Caco-2 (cell line): ENCODE measurements at regions not wholly inside any gene's neighbourhood (a gene's known extent, or its start where the extent isn't known, plus 50 kb on each side); places are given as distances from the start of the nearest gene placed in this dataset.

Experiments used
- BruUV-seq: library from RNA; stranded (reverse); fragments of 400-500 nt; replicated peaks from 2 replicates; lab custom pipeline; 2021; lab: Mats Ljungman, UMichigan
- CTCF ChIA-PET: fragments of 300-600 bp; sonication (Branson Sonifier 250); formaldehyde crosslinking; loops from one replicate; lab custom pipeline; 2022; ENCODE audit warnings: antibody characterized with exemption; lab: Charles Lee
- POLR2A ChIA-PET: fragments of 300-600 bp; sonication (Branson Sonifier 250); formaldehyde crosslinking; loops from one replicate; lab custom pipeline; 2022; ENCODE audit warnings: antibody characterized with exemption; lab: Charles Lee
- DNase-seq, 2 experiments: peaks; one replicate each; pipeline versions ENCODE4 v3.0.0 to v3.0.0-alpha.2; 2020 to 2022
- H3K27me3 ChIP-seq: replicated peaks from 2 replicates; pipeline ENCODE4 v1.6.0; 2011; ENCODE audit warnings: low read length; ENCODE audit not compliant: control insufficient read depth, insufficient read depth
- H3K36me3 ChIP-seq: 2 replicates; pipeline ENCODE4 v1.5.1; 2011; ENCODE audit warnings: low read length; ENCODE audit not compliant: control insufficient read depth, insufficient read depth
- H3K4me1 ChIP-seq: fragments of 250-450 bp; sonication (Bioruptor Pico); 2 replicates; pipeline ENCODE4 v1.5.1; 2020; ENCODE audit warnings: mild to moderate bottlenecking
- H3K4me3 ChIP-seq: 2 replicates; pipeline ENCODE4 v1.5.1; 2011; ENCODE audit warnings: low read depth, mild to moderate bottlenecking, control low read depth, low read length
- H3K9me3 ChIP-seq: fragments of 250-450 bp; sonication (Bioruptor Pico); 2 replicates; pipeline ENCODE4 v1.5.1; 2020; ENCODE audit warnings: mild to moderate bottlenecking, moderate library complexity
- H3K27ac Mint-ChIP-seq: one replicate; pipeline ENCODE4 v1.8.0; 2022; ENCODE audit warnings: mixed read lengths; ENCODE audit not compliant: unreplicated experiment
- H3K27me3 Mint-ChIP-seq: one replicate; pipeline ENCODE4 v1.8.0; 2022; ENCODE audit warnings: mixed read lengths; ENCODE audit not compliant: insufficient read depth, unreplicated experiment
- H3K36me3 Mint-ChIP-seq: one replicate; pipeline ENCODE4 v1.8.0; 2022; ENCODE audit warnings: mild to moderate bottlenecking, mixed read lengths; ENCODE audit not compliant: insufficient read depth, unreplicated experiment
- H3K4me1 Mint-ChIP-seq: one replicate; pipeline ENCODE4 v1.8.0; 2022; ENCODE audit warnings: low read depth, mixed read lengths; ENCODE audit not compliant: unreplicated experiment
- H3K4me3 Mint-ChIP-seq: one replicate; pipeline ENCODE4 v1.8.0; 2022; ENCODE audit warnings: mild to moderate bottlenecking, moderate library complexity, mixed read lengths; ENCODE audit not compliant: unreplicated experiment
- H3K9me3 Mint-ChIP-seq: one replicate; pipeline ENCODE4 v1.8.0; 2022; ENCODE audit warnings: mixed read lengths; ENCODE audit not compliant: unreplicated experiment
- intact Hi-C: fragments of 100-400 bp; cut with micrococcal nuclease; formaldehyde crosslinking; loops from one replicate; pipeline ENCODE4 v1.10.0; 2022; ENCODE audit not compliant: unreplicated experiment
- TF ChIP-seq, protein P1 (sequence below), 2 experiments: fragments of 200-600 bp in 1 of 2; IDR thresholded peaks; 1 replicate in 1 of 2; 2 replicates in 1 of 2; pipeline versions ENCODE4 v1.5.1 to v1.8.0; 2011 to 2022; ENCODE audit warnings: antibody characterized with exemption in 1 of 2, control low read depth in 1 of 2, inconsistent platforms in 1 of 2, low read depth in 1 of 2, low read length in 1 of 2, mild to moderate bottlenecking in 1 of 2, moderate library complexity in 1 of 2; ENCODE audit not compliant: insufficient read depth in 1 of 2, severe bottlenecking in 1 of 2, unreplicated experiment in 1 of 2

DNA sequence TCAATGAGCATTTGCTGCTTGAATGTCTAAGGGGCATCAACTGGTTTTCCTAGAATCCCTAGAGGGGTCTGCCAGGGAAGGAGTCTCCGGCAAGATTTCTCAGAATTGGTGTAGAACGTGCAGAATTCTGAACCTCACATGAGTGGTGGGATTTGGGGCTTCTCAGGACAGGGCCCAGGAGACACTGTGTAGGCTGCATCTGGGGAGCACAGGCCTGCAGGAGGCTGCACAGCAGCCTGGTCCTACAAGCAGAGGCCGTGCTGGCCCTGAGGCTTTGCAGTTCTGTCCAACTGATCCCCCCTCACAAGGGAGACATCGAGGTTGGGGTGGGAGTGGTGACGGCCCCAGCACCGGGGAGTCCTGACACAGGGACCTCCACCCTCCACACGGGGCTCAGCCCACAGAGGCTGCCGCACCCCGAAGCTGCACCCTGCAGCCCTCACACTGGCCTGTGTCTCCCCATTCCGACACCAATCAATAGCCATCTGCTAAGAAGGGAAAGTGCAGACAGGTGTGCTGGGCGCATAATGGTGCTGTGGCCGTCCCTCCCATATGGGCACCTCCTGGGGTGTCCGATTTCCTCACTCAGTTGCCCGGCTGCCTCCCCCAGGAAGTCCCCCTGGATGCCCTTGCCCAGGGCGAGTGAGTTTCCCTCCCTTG is 688.1 kb downstream of the BRD1 start:
- Histone ChIP-seq H3K4me3 (no peak overlapping the region), H3K36me3 (no peaks in the 10 kb centered on the region), H3K27me3 (no peaks in the 10 kb centered on the region), H3K9me3 (no peaks in the 10 kb centered on the region), H3K4me1 (no peaks in the 10 kb centered on the region)
- H3K36me3 Mint-ChIP-seq: no peaks in the 10 kb centered on the region
- CTCF ChIA-PET: no interaction called here
- no peak overlapping the region for H3K27ac Mint-ChIP-seq
- H3K4me3 Mint-ChIP-seq: no peak overlapping the region
- no peak for DNase-seq
- peaks cover 23% of the 10 kb centered on the region for H3K27me3 Mint-ChIP-seq
- no peaks in the 10 kb centered on the region for H3K4me1 Mint-ChIP-seq
- intact Hi-C loops: no loop called here
- POLR2A ChIA-PET: no interaction called here
- H3K9me3 Mint-ChIP-seq: peaks cover 3% of the 10 kb centered on the region
- BruUV-seq: no TSS peak
- TF ChIP-seq, protein P1, sequence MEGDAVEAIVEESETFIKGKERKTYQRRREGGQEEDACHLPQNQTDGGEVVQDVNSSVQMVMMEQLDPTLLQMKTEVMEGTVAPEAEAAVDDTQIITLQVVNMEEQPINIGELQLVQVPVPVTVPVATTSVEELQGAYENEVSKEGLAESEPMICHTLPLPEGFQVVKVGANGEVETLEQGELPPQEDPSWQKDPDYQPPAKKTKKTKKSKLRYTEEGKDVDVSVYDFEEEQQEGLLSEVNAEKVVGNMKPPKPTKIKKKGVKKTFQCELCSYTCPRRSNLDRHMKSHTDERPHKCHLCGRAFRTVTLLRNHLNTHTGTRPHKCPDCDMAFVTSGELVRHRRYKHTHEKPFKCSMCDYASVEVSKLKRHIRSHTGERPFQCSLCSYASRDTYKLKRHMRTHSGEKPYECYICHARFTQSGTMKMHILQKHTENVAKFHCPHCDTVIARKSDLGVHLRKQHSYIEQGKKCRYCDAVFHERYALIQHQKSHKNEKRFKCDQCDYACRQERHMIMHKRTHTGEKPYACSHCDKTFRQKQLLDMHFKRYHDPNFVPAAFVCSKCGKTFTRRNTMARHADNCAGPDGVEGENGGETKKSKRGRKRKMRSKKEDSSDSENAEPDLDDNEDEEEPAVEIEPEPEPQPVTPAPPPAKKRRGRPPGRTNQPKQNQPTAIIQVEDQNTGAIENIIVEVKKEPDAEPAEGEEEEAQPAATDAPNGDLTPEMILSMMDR (IDR thresholded peaks at IDR 0.05; ENCODE audit: insufficient read depth in 1 of 2, low read depth in 1 of 2, low read length in 1 of 2, severe bottlenecking in 1 of 2, unreplicated experiment in 1 of 2): no peak

DNA sequence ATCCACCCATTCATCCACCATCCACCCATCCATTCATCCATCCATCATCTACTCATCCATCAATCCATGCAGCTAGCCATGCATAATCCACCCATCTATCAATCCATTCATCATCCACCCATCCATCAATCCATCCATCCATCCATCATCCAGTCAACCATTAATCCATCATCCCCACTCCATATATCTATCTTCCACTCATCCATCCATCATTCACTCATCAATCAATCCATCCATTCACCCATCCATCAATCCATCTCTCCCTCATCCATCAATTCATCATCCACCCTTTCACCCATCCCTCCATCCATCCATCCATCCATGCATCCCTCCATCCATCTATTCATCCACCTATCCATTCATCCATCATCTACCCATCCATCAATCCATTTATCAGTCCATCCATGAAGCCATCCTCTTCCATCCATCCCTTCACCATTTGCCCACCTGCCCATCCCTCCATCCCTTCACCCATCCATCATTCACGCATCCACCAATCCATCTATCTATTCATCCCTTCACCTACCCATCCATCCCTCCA is 689.4 kb downstream of the BRD1 start:
- H3K27me3 Mint-ChIP-seq: peaks cover 21% of the 10 kb centered on the region
- ChIA-PET POLR2A (no interaction called here), CTCF (no interaction called here)
- H3K4me1 ChIP-seq: no peaks in the 10 kb centered on the region
- no peaks in the 10 kb centered on the region for H3K27me3 ChIP-seq
- H3K4me3 ChIP-seq: no peak overlapping the region
- intact Hi-C loops: no loop called here
- no peak for DNase-seq
- H3K9me3 Mint-ChIP-seq: no peaks in the 10 kb centered on the region
- H3K9me3 ChIP-seq: no peaks in the 10 kb centered on the region
- H3K36me3 ChIP-seq: no peaks in the 10 kb centered on the region
- H3K27ac Mint-ChIP-seq: no peak overlapping the region
- no TSS peak for BruUV-seq
- no peak overlapping the region for H3K4me3 Mint-ChIP-seq
- TF ChIP-seq, protein P1 (IDR thresholded peaks at IDR 0.05; ENCODE audit: insufficient read depth in 1 of 2, low read depth in 1 of 2, low read length in 1 of 2, severe bottlenecking in 1 of 2, unreplicated experiment in 1 of 2): no peak
- H3K4me1 Mint-ChIP-seq: no peaks in the 10 kb centered on the region
- H3K36me3 Mint-ChIP-seq: no peaks in the 10 kb centered on the region

DNA sequence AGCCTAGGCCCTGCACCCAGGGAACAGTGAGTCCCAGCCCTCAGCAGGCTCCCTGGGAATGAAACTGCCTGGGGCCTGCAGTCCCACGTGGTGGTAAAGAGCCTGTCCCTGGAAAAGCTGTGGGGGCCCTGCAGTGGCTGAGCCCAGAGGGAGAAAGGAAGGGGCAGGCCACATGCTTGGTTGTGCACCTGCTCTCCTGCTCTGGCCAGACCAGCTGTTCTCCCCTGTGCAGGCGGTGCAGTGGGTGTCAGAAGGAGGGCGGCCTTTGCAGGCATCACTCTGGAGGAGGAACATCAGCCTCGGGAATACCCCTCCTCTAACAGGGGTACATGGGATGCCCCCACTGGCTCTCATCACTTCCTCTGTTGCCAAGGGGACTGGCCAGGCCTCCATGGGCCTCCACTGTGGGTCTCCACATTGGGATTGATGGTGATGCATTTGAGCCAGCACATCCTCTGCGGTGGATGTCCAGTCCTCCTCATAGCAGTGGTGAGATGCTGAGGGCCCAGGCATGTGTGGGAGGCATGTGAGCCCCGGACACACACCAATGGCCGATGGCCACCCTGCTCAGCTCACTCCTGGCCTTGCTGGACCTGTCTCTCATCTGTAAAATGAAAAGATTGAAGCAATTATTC is 690.4 kb downstream of the BRD1 start:
- no peak overlapping the region for H3K27ac Mint-ChIP-seq
- H3K4me1 Mint-ChIP-seq: no peaks in the 10 kb centered on the region
- intact Hi-C loops: no loop called here
- ChIA-PET CTCF (no interaction called here), POLR2A (no interaction called here)
- H3K4me3 Mint-ChIP-seq: no peak overlapping the region
- TF ChIP-seq, protein P1 (IDR thresholded peaks at IDR 0.05; ENCODE audit: insufficient read depth in 1 of 2, low read depth in 1 of 2, low read length in 1 of 2, severe bottlenecking in 1 of 2, unreplicated experiment in 1 of 2): no peak
- H3K27me3 Mint-ChIP-seq: peaks cover 27% of the 10 kb centered on the region
- no TSS peak for BruUV-seq
- H3K36me3 Mint-ChIP-seq: no peaks in the 10 kb centered on the region
- H3K4me3 ChIP-seq: no peak overlapping the region
- H3K9me3 ChIP-seq: no peaks in the 10 kb centered on the region
- no peaks in the 10 kb centered on the region for H3K36me3 ChIP-seq
- no peak for DNase-seq
- H3K4me1 ChIP-seq: no peaks in the 10 kb centered on the region
- no peaks in the 10 kb centered on the region for H3K27me3 ChIP-seq
- no peaks in the 10 kb centered on the region for H3K9me3 Mint-ChIP-seq
